Smooth muscle cell (in vitro differentiated cells): ENCODE measurements at regions not wholly inside any gene's neighbourhood (a gene's known extent, or its start where the extent isn't known, plus 50 kb on each side); places are given as distances from the start of the nearest gene placed in this dataset.

Experiments used
- DNase-seq: peaks from one replicate; lab custom pipeline; 2025; ENCODE audit not compliant: unreplicated experiment; lab: John Stamatoyannopoulos, UW
- H2AFZ ChIP-seq: fragments of 200-600 bp; sonication (generic); 2 replicates; pipeline ENCODE4 v1.6.0; 2016; ENCODE audit warnings: antibody characterized with exemption, low read depth, mild to moderate bottlenecking
- H3F3A ChIP-seq: fragments of 200-600 bp; sonication (generic); 2 replicates; pipeline ENCODE4 v1.6.0; 2017; ENCODE audit warnings: antibody characterized with exemption, low read depth
- H3K27ac ChIP-seq: fragments of 200-600 bp; sonication (generic); 2 replicates; pipeline ENCODE4 v1.5.1; 2016; ENCODE audit warnings: low read depth, mild to moderate bottlenecking
- H3K27me3 ChIP-seq: fragments of 200-600 bp; sonication (generic); 2 replicates; pipeline ENCODE4 v1.6.1; 2016; ENCODE audit warnings: low read depth, mild to moderate bottlenecking
- H3K36me3 ChIP-seq: fragments of 200-600 bp; sonication (generic); 2 replicates; pipeline ENCODE4 v1.5.1; 2016; ENCODE audit warnings: low read depth
- H3K4me1 ChIP-seq: fragments of 200-600 bp; sonication (generic); 2 replicates; pipeline ENCODE4 v1.5.1; 2016; ENCODE audit warnings: low read depth
- H3K4me2 ChIP-seq: fragments of 200-600 bp; sonication (generic); 2 replicates; pipeline ENCODE4 v1.6.0; 2016; ENCODE audit warnings: mild to moderate bottlenecking
- H3K4me3 ChIP-seq: fragments of 200-600 bp; sonication (generic); 2 replicates; pipeline ENCODE4 v1.5.1; 2016; ENCODE audit warnings: mild to moderate bottlenecking
- H3K79me2 ChIP-seq: fragments of 200-600 bp; sonication (generic); 2 replicates; pipeline ENCODE4 v1.6.0; 2016; ENCODE audit warnings: low read depth, mild to moderate bottlenecking
- H3K9ac ChIP-seq: fragments of 200-600 bp; sonication (generic); 2 replicates; pipeline ENCODE4 v1.6.0; 2016; ENCODE audit warnings: low read depth
- H3K9me3 ChIP-seq: fragments of 200-600 bp; sonication (generic); replicated peaks from 2 replicates; pipeline ENCODE4 v1.5.1; 2016; ENCODE audit warnings: low read depth
- H4K20me1 ChIP-seq: fragments of 200-600 bp; sonication (generic); 2 replicates; pipeline ENCODE4 v1.6.0; 2016; ENCODE audit warnings: low read depth
- CTCF ChIP-seq: fragments of 200-600 bp; sonication (generic); IDR thresholded peaks from 2 replicates; pipeline ENCODE4 v1.5.1; 2017; ENCODE audit warnings: borderline replicate concordance, mild to moderate bottlenecking, antibody characterized with exemption; ENCODE audit not compliant: insufficient read depth, poor library complexity, severe bottlenecking
- WGBS: methylation state at CpG from one replicate; pipeline ENCODE4 v1.1.7; 2016; ENCODE audit warnings: low lambda C conversion rate; 5-methylcytosine and 5-hydroxymethylcytosine counted together

GRCh38 chr2:207394203-207394781 is 135.5 kb upstream of the CREB1 start:
- no peak for DNase-seq

GRCh38 chr2:207394812-207395534 is 134.8 kb upstream of the CREB1 start:
- DNase-seq, result no peak
- 30% methylated on average over 7 of the region's 7 CpGs for WGBS
- no peak for TF ChIP-seq CTCF
- peaks cover 38% of the 10 kb centered on the region for H3K4me1 ChIP-seq
- peak overlapping the region; percentile 83 for H3K9ac ChIP-seq
- no peaks in the 10 kb centered on the region for H4K20me1 ChIP-seq
- H3K27me3 ChIP-seq, result no peaks in the 10 kb centered on the region
- no peak overlapping the region for H2AFZ ChIP-seq
- H3K36me3 ChIP-seq, result no peaks in the 10 kb centered on the region
- H3K27ac ChIP-seq, result peak overlapping the region; percentile 95
- peaks cover 7% of the 10 kb centered on the region for H3F3A ChIP-seq
- peak overlapping the region; percentile 28 for H3K4me2 ChIP-seq
- no peak overlapping the region for H3K4me3 ChIP-seq
- no peaks in the 10 kb centered on the region for H3K79me2 ChIP-seq
- H3K9me3 ChIP-seq, result no peaks in the 10 kb centered on the region

More at GRCh38 chr2:207394203-207394781, 135.5 kb upstream of the CREB1 start:
- no peaks in the 10 kb centered on the region for H4K20me1 ChIP-seq
- peaks cover 7% of the 10 kb centered on the region for H3F3A ChIP-seq
- no peak overlapping the region for H3K4me3 ChIP-seq
- TF ChIP-seq CTCF, result no peak
- no peaks in the 10 kb centered on the region for H3K9me3 ChIP-seq
- peaks cover 38% of the 10 kb centered on the region for H3K4me1 ChIP-seq
- WGBS, result 71% methylated on average over 4 of the region's 4 CpGs
- no peaks in the 10 kb centered on the region for H3K36me3 ChIP-seq
- H3K4me2 ChIP-seq, result peak overlapping the region; percentile 28
- H3K27ac ChIP-seq, result peak overlapping the region; percentile 95
- no peaks in the 10 kb centered on the region for H3K79me2 ChIP-seq
- no peak overlapping the region for H2AFZ ChIP-seq
- peak overlapping the region; percentile 83 for H3K9ac ChIP-seq
- no peaks in the 10 kb centered on the region for H3K27me3 ChIP-seq

GRCh38 chr2:207395535-207396251 is 134.1 kb upstream of the CREB1 start:
- Histone ChIP-seq H2AFZ (no peak overlapping the region), H3K4me3 (no peak overlapping the region)
- WGBS, result 84% methylated on average over 2 of the region's 2 CpGs

More at GRCh38 chr2:207395535-207396251, 134.1 kb upstream of the CREB1 start:
- no peaks in the 10 kb centered on the region for H3K9me3 ChIP-seq
- DNase-seq, result no peak
- TF ChIP-seq CTCF, result no peak
- no peaks in the 10 kb centered on the region for H4K20me1 ChIP-seq
- H3K4me1 ChIP-seq, result peaks cover 38% of the 10 kb centered on the region
- peaks cover 7% of the 10 kb centered on the region for H3F3A ChIP-seq
- H3K27ac ChIP-seq, result peak overlapping the region; percentile 95
- H3K9ac ChIP-seq, result peak overlapping the region; percentile 17
- no peaks in the 10 kb centered on the region for H3K27me3 ChIP-seq
- no peak overlapping the region for H3K4me2 ChIP-seq
- H3K79me2 ChIP-seq, result no peaks in the 10 kb centered on the region
- H3K36me3 ChIP-seq, result no peaks in the 10 kb centered on the region
